SK-N-SH (cell line): ENCODE measurements at regions not wholly inside any gene's neighbourhood (a gene's known extent, or its start where the extent isn't known, plus 50 kb on each side); places are given as distances from the start of the nearest gene placed in this dataset.

Experiments used
- CTCF ChIA-PET: fragments of 300-600, 350-600 bp; formaldehyde crosslinking; extraction: SDS; loops from one replicate; lab custom pipeline; 2021; lab: Yijun Ruan, JAX
- POLR2A ChIA-PET: fragments of 350-600 bp; sonication (Branson Sonifier 250); formaldehyde crosslinking; extraction: SDS; loops from one replicate; lab custom pipeline; 2020; ENCODE audit warnings: antibody characterized with exemption, inconsistent platforms; lab: Yijun Ruan, JAX
- DNase-seq: peaks from one replicate; pipeline ENCODE4 v3.0.0; 2012
- H2AFZ ChIP-seq: fragments of 200-600 bp; sonication (generic); 2 replicates; pipeline ENCODE4 v1.8.1; 2016; ENCODE audit warnings: antibody characterized with exemption, mild to moderate bottlenecking, low read depth
- H3F3A ChIP-seq: fragments of 200-600 bp; sonication (generic); replicated peaks from 2 replicates; pipeline ENCODE3; 2016; ENCODE audit warnings: antibody characterized with exemption, mild to moderate bottlenecking; ENCODE audit not compliant: insufficient read depth
- H3K27ac ChIP-seq, 2 experiments: fragments of 200-500 bp in 1 of 2; fragments of 200-600 bp in 1 of 2; sonication (Bioruptor generic) in 1 of 2; sonication (generic), shearing (Covaris generic) in 1 of 2; 2 replicates each; pipeline versions ENCODE4 v1.5.1 to v1.6.1; 2014 to 2016; ENCODE audit warnings: low read depth in 2 of 2, inconsistent platforms in 1 of 2, low read length in 1 of 2, mild to moderate bottlenecking in 1 of 2, mixed read lengths in 1 of 2
- H3K27me3 ChIP-seq: fragments of 200-600 bp; sonication (generic), shearing (Covaris generic); 2 replicates; pipeline ENCODE4 v1.6.1; 2016; ENCODE audit warnings: mixed run types; ENCODE audit not compliant: insufficient read depth
- H3K36me3 ChIP-seq, 2 experiments: fragments of 200-500 bp in 1 of 2; fragments of 200-600 bp in 1 of 2; sonication (Bioruptor generic) in 1 of 2; sonication (generic) in 1 of 2; replicated peaks in 1 of 2; 2 replicates each; pipeline versions ENCODE3 to v1.5.1; 2014 to 2016; ENCODE audit warnings: low read length in 1 of 2, mild to moderate bottlenecking in 1 of 2; ENCODE audit not compliant: insufficient read depth in 2 of 2, control insufficient read depth in 1 of 2
- H3K4me1 ChIP-seq, 2 experiments: fragments of 200-500 bp in 1 of 2; fragments of 200-600 bp in 1 of 2; sonication (Bioruptor generic) in 1 of 2; sonication (generic), shearing (Covaris generic) in 1 of 2; 2 replicates each; pipeline versions ENCODE4 v1.5.1 to v1.6.1; 2014 to 2016; ENCODE audit warnings: low read depth in 1 of 2, low read length in 1 of 2, mixed run types in 1 of 2; ENCODE audit not compliant: insufficient read depth in 2 of 2, control insufficient read depth in 1 of 2
- H3K4me2 ChIP-seq: fragments of 200-600 bp; sonication (generic), shearing (Covaris generic); 2 replicates; pipeline ENCODE4 v1.6.1; 2017; ENCODE audit warnings: mixed run types
- H3K4me3 ChIP-seq, 2 experiments: fragments of 200-500 bp in 1 of 2; fragments of 200-600 bp in 1 of 2; sonication (Bioruptor generic) in 1 of 2; sonication (generic), shearing (Covaris generic) in 1 of 2; 2 replicates each; pipeline versions ENCODE4 v1.5.1 to v1.8.1; 2014 to 2016; ENCODE audit warnings: low read depth in 2 of 2, inconsistent platforms in 1 of 2, low read length in 1 of 2, mild to moderate bottlenecking in 1 of 2, mixed read lengths in 1 of 2, moderate library complexity in 1 of 2
- H3K79me2 ChIP-seq: fragments of 200-600 bp; sonication (generic); 2 replicates; pipeline ENCODE4 v1.8.1; 2017; ENCODE audit warnings: mild to moderate bottlenecking; ENCODE audit not compliant: insufficient read depth
- H3K9ac ChIP-seq: fragments of 200-600 bp; sonication (generic); 2 replicates; pipeline ENCODE4 v1.6.1; 2017; ENCODE audit warnings: mixed run types
- H3K9me2 ChIP-seq: fragments of 200-600 bp; sonication (generic); 2 replicates; pipeline ENCODE4 v1.6.1; 2017; ENCODE audit warnings: mixed run types
- H3K9me3 ChIP-seq: fragments of 200-600 bp; sonication (generic); 2 replicates; pipeline ENCODE4 v1.6.1; 2017; ENCODE audit warnings: mixed run types, mild to moderate bottlenecking, moderate library complexity
- H4K20me1 ChIP-seq: fragments of 200-600 bp; sonication (generic); 2 replicates; pipeline ENCODE4 v1.6.1; 2017; ENCODE audit warnings: mild to moderate bottlenecking, mixed run types; ENCODE audit not compliant: insufficient read depth
- CTCF ChIP-seq: fragments of 200-600 bp; sonication (generic); IDR thresholded peaks from 2 replicates; pipeline ENCODE4 v1.6.1; 2017; ENCODE audit warnings: antibody characterized with exemption, mild to moderate bottlenecking, moderate library complexity
- ELF1 ChIP-seq: IDR thresholded peaks from 2 replicates; pipeline ENCODE4 v1.4.0; 2012
- EP300 ChIP-seq, 2 experiments: IDR thresholded peaks; 2 replicates each; pipeline versions ENCODE4 v1.4.0 to v1.6.1; 2012; ENCODE audit warnings: borderline replicate concordance in 1 of 2, low read depth in 1 of 2, low read length in 1 of 2
- FOSL2 ChIP-seq: IDR thresholded peaks from 2 replicates; pipeline ENCODE4 v1.4.0; 2012; ENCODE audit warnings: low read depth, mild to moderate bottlenecking, moderate library complexity, borderline replicate concordance
- FOXM1 ChIP-seq: IDR thresholded peaks from 2 replicates; pipeline ENCODE4 v1.4.0; 2012; ENCODE audit warnings: low read depth, mild to moderate bottlenecking
- GATA2 ChIP-seq: sonication (generic); formaldehyde crosslinking; IDR thresholded peaks from 2 replicates; pipeline ENCODE4 v1.5.0; 2020; ENCODE audit warnings: mild to moderate bottlenecking, missing genetic modification reagents
- JUND ChIP-seq: IDR thresholded peaks from 2 replicates; pipeline ENCODE4 v1.4.0; 2012
- MEF2A ChIP-seq: IDR thresholded peaks from 2 replicates; pipeline ENCODE4 v1.4.0; 2012; ENCODE audit warnings: low read depth, borderline replicate concordance
- NFIC ChIP-seq: IDR thresholded peaks from 2 replicates; pipeline ENCODE4 v1.4.0; 2012; ENCODE audit warnings: borderline replicate concordance
- NRF1 ChIP-seq: IDR thresholded peaks from 2 replicates; pipeline ENCODE4 v1.6.1; 2012; ENCODE audit warnings: low read depth, mild to moderate bottlenecking, low read length
- POLR2AphosphoS5 ChIP-seq: IDR thresholded peaks from 2 replicates; pipeline ENCODE4 v1.6.1; 2012; ENCODE audit warnings: low read depth, low read length
- RCOR1 ChIP-seq: fragments of 150-350 bp; IDR thresholded peaks from 2 replicates; pipeline ENCODE4 v1.6.1; 2017; ENCODE audit warnings: antibody characterized with exemption, low read length
- RFX5 ChIP-seq: IDR thresholded peaks from 2 replicates; pipeline ENCODE4 v1.6.1; 2012; ENCODE audit warnings: mild to moderate bottlenecking, improper control_type of control experiment, low read length
- RXRA ChIP-seq: IDR thresholded peaks from 2 replicates; pipeline ENCODE4 v1.4.0; 2012; ENCODE audit warnings: low read depth, mild to moderate bottlenecking, borderline replicate concordance
- SMC3 ChIP-seq: IDR thresholded peaks from 2 replicates; pipeline ENCODE4 v1.6.1; 2012; ENCODE audit warnings: low read depth, low read length, improper control_type of control experiment
- TAF1 ChIP-seq: IDR thresholded peaks from 2 replicates; pipeline ENCODE4 v1.6.1; 2012; ENCODE audit warnings: low read depth, mild to moderate bottlenecking, low read length, moderate library complexity, borderline replicate concordance
- TCF12 ChIP-seq: IDR thresholded peaks from 2 replicates; pipeline ENCODE4 v1.4.0; 2012
- TEAD4 ChIP-seq: IDR thresholded peaks from 2 replicates; pipeline ENCODE4 v1.4.0; 2012; ENCODE audit warnings: mild to moderate bottlenecking, borderline replicate concordance; ENCODE audit not compliant: insufficient read depth
- USF2 ChIP-seq: fragments of 150-350 bp; IDR thresholded peaks from 2 replicates; pipeline ENCODE4 v1.6.1; 2017; ENCODE audit warnings: antibody characterized with exemption, low read length, low read depth, borderline replicate concordance
- WGBS: methylation state at CpG from one replicate; pipeline ENCODE4 v1.1.6; 2017; ENCODE audit warnings: low lambda C conversion rate; 5-methylcytosine and 5-hydroxymethylcytosine counted together
- TF ChIP-seq, protein P1 (sequence below): IDR thresholded peaks from 2 replicates; pipeline ENCODE4; 2012
- TF ChIP-seq, protein P2 (sequence below): IDR thresholded peaks from 2 replicates; pipeline ENCODE4 v1.4.0; 2012; ENCODE audit warnings: low read depth, borderline replicate concordance

DNA sequence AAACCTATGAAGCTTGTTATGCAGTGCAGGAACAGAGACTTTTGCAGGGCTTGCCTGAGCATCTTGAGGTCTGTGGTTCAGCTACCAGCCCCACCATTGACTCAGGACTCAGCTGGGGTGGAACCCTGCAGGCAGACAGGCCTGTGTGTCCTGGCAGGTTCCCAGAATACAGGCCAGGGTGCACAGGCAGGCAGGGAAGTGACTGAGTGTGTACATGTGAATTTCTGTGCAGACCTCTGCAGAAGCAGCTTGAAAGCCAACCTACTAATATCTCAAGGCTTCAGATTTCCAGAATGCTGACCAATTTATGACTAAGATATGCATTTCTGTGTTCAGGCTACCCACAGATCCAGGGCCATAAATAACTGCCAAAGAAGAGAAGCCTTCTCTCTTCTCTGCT is 254.4 kb downstream of the DLEU7 start (continued):
- TF ChIP-seq USF2 (no peak), GATA2 (CRISPR knock-in tag) (no peak), RFX5 (no peak)
- TF ChIP-seq, protein P1, sequence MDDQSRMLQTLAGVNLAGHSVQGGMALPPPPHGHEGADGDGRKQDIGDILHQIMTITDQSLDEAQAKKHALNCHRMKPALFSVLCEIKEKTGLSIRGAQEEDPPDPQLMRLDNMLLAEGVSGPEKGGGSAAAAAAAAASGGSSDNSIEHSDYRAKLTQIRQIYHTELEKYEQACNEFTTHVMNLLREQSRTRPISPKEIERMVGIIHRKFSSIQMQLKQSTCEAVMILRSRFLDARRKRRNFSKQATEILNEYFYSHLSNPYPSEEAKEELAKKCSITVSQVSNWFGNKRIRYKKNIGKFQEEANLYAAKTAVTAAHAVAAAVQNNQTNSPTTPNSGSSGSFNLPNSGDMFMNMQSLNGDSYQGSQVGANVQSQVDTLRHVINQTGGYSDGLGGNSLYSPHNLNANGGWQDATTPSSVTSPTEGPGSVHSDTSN: peak; percentile 87

- Histone ChIP-seq H3K9me2 (no peaks in the 10 kb centered on the region), H3K36me3 (peaks cover 0 to 6% of the 10 kb centered on the region in 2 experiments), H3K9ac (peak overlapping the region; percentile 63; the same call in 1 of the 2 replicates), H3K9me3 (no peaks in the 10 kb centered on the region), H3K27me3 (no peaks in the 10 kb centered on the region), H3K79me2 (no peaks in the 10 kb centered on the region), H3K4me1 (peaks cover 2 to 28% of the 10 kb centered on the region in 2 experiments; a peak in 3 of 4 replicates), H2AFZ (no peak overlapping the region), H3K4me3 (peak overlapping the region in 1 of 2 experiments; percentile 7; a peak in 1 of 4 replicates)
- ChIA-PET CTCF (interaction anchor here (0.7 kb wide), 1 partner anchor 322 kb away, joined by 3 read pairs; no protein-coding TSS in a partner anchor), POLR2A (no interaction called here)
- WGBS: 18% methylated on average over 2 of the region's 2 CpGs
- DNase-seq: no peak
- peak; percentile 87 for TF ChIP-seq TCF12
- TF ChIP-seq SMC3: no peak
- TF ChIP-seq FOSL2: peak; percentile 94
- peak; percentile 85 for TF ChIP-seq JUND
- peak; percentile 4; the same call in 1 of the 2 replicates for TF ChIP-seq ELF1
- TF ChIP-seq, protein P1: peak; percentile 92
- peak; percentile 17; the same call in 1 of the 2 replicates for TF ChIP-seq FOXM1
- TF ChIP-seq NRF1: no peak
- TF ChIP-seq NFIC: peak; percentile 83
- TF ChIP-seq RCOR1: no peak
- TF ChIP-seq, protein P2, sequence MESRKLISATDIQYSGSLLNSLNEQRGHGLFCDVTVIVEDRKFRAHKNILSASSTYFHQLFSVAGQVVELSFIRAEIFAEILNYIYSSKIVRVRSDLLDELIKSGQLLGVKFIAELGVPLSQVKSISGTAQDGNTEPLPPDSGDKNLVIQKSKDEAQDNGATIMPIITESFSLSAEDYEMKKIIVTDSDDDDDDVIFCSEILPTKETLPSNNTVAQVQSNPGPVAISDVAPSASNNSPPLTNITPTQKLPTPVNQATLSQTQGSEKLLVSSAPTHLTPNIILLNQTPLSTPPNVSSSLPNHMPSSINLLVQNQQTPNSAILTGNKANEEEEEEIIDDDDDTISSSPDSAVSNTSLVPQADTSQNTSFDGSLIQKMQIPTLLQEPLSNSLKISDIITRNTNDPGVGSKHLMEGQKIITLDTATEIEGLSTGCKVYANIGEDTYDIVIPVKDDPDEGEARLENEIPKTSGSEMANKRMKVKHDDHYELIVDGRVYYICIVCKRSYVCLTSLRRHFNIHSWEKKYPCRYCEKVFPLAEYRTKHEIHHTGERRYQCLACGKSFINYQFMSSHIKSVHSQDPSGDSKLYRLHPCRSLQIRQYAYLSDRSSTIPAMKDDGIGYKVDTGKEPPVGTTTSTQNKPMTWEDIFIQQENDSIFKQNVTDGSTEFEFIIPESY: 0 out of 2 replicates have a peak, but pooled peaks have one; percentile 18
- peak in 1 of 2 experiments; percentile 87; a peak in 1 of 4 replicates for TF ChIP-seq EP300 (IDR thresholded peaks at IDR 0.05; ENCODE audit: borderline replicate concordance in 1 of 2, low read depth in 1 of 2, low read length in 1 of 2)
- TF ChIP-seq POLR2AphosphoS5: peak; percentile 23; the same call in 1 of the 2 replicates
- no peak for TF ChIP-seq CTCF
- peak; percentile 9; the same call in 1 of the 2 replicates for TF ChIP-seq MEF2A
- no peak for TF ChIP-seq TAF1
- peak; percentile 50; the same call in 1 of the 2 replicates for TF ChIP-seq TEAD4
- TF ChIP-seq RXRA: peak; percentile 52; the same call in 1 of the 2 replicates
- TF ChIP-seq, all 33 proteins: peak for 13
- Histone ChIP-seq H3K4me2 (peak overlapping the region; percentile 48), H3K27ac (peak overlapping the region; percentile 53 to 96; a peak in 3 of 4 replicates), H3F3A (peaks cover 47% of the 10 kb centered on the region), H4K20me1 (no peaks in the 10 kb centered on the region)
Observed at GRCh38 chr13:50589651-50590054, 253.8 kb downstream of the DLEU7 start.
